Neural crest cell (in vitro differentiated cells): ENCODE measurements at regions not wholly inside any gene's neighbourhood (a gene's known extent, or its start where the extent isn't known, plus 50 kb on each side); places are given as distances from the start of the nearest gene placed in this dataset.

Experiments used
- DNase-seq: peaks from one replicate; pipeline ENCODE4 v3.0.0; 2021; ENCODE audit warnings: low read depth, mixed read lengths, low spot score
- H3K27ac Mint-ChIP-seq: one replicate; pipeline ENCODE4 v1.8.0; 2021; ENCODE audit warnings: mild to moderate bottlenecking, mixed read lengths; ENCODE audit not compliant: unreplicated experiment
- H3K27me3 Mint-ChIP-seq: 2 replicates; pipeline ENCODE4 v1.8.0; 2021; ENCODE audit warnings: low read depth, mild to moderate bottlenecking, mixed read lengths
- H3K36me3 Mint-ChIP-seq: 2 replicates; pipeline ENCODE4 v1.8.0; 2021; ENCODE audit warnings: low read depth, mild to moderate bottlenecking, mixed read lengths
- H3K4me1 Mint-ChIP-seq: 2 replicates; pipeline ENCODE4 v1.8.0; 2021; ENCODE audit warnings: mixed read lengths
- H3K4me3 Mint-ChIP-seq: one replicate; pipeline ENCODE4 v1.8.0; 2021; ENCODE audit warnings: mild to moderate bottlenecking, mixed read lengths
- H3K9me3 Mint-ChIP-seq: 2 replicates; pipeline ENCODE4 v1.8.0; 2021; ENCODE audit warnings: mixed read lengths
- TF ChIP-seq, protein P1 (sequence below): fragments of 200-600 bp; sonication (generic); conservative IDR thresholded peaks from 2 replicates; pipeline ENCODE4 v1.5.0; 2021; ENCODE audit warnings: antibody characterized with exemption, mild to moderate bottlenecking

DNA sequence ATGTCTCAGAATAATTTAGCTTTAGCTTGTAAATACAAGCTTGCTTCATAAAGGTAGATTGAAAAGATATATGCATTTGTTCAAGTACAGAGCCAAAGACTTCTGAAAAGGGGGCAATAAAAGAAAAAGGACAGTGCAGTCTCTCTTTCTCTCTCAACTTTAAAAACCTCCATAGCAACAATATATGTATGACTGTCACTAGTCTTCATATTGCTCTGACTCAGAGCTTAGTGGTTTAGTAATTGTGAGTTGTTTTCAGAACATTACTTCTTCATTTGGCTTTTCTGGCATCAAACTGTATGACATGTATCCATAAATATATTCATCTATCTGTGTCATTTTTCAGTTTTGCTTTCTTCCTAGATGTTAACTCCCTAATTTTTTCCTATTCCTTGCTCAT lies 194.6 kb upstream of the KIF2A start:
- Mint-ChIP-seq H3K4me1 (no peaks in the 10 kb centered on the region), H3K4me3 (no peak overlapping the region), H3K36me3 (no peaks in the 10 kb centered on the region), H3K27me3 (no peaks in the 10 kb centered on the region), H3K9me3 (no peaks in the 10 kb centered on the region), H3K27ac (no peak overlapping the region)
- no peak for DNase-seq
- TF ChIP-seq, protein P1, sequence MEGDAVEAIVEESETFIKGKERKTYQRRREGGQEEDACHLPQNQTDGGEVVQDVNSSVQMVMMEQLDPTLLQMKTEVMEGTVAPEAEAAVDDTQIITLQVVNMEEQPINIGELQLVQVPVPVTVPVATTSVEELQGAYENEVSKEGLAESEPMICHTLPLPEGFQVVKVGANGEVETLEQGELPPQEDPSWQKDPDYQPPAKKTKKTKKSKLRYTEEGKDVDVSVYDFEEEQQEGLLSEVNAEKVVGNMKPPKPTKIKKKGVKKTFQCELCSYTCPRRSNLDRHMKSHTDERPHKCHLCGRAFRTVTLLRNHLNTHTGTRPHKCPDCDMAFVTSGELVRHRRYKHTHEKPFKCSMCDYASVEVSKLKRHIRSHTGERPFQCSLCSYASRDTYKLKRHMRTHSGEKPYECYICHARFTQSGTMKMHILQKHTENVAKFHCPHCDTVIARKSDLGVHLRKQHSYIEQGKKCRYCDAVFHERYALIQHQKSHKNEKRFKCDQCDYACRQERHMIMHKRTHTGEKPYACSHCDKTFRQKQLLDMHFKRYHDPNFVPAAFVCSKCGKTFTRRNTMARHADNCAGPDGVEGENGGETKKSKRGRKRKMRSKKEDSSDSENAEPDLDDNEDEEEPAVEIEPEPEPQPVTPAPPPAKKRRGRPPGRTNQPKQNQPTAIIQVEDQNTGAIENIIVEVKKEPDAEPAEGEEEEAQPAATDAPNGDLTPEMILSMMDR = no peak

GRCh38 chr5:62112689-62113228 lies 193.2 kb upstream of the KIF2A start:
- H3K4me1 Mint-ChIP-seq = no peaks in the 10 kb centered on the region
- H3K27me3 Mint-ChIP-seq = no peaks in the 10 kb centered on the region
- H3K9me3 Mint-ChIP-seq = no peaks in the 10 kb centered on the region
- H3K4me3 Mint-ChIP-seq = no peak overlapping the region
- no peaks in the 10 kb centered on the region for H3K36me3 Mint-ChIP-seq
- DNase-seq = no peak
- H3K27ac Mint-ChIP-seq = no peak overlapping the region
- TF ChIP-seq, protein P1 = no peak

- no peaks in the 10 kb centered on the region for H3K4me1 Mint-ChIP-seq
Measured at GRCh38 chr5:62115014-62115413, 191.0 kb upstream of the KIF2A start.

DNA sequence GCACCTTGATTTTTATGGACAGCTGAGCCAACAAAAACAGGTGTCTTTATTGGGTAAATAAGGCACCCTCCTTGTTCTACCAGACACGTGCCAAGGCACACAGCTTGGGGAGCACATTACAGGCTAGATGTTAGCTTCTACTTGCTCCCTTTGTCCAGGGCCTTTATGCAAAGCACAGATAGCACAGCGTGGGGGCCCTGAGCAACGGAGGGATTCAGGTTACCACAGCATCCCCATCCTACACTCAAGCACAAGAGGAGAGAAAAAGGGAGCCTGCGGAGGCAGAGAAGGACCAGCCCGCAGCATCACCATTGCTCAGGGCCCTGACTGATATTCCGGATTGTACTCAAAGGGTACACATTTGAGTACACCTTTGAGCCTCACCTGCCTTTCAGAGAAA lies 181.7 kb upstream of the KIF2A start:
- Mint-ChIP-seq H3K4me1 (peaks cover 4% of the 10 kb centered on the region), H3K27ac (no peak overlapping the region), H3K36me3 (no peaks in the 10 kb centered on the region), H3K4me3 (no peak overlapping the region), H3K27me3 (no peaks in the 10 kb centered on the region), H3K9me3 (peaks cover 3% of the 10 kb centered on the region)
- no peak for DNase-seq
- TF ChIP-seq, protein P1 = no peak

More at GRCh38 chr5:62115014-62115413, 191.0 kb upstream of the KIF2A start:
- H3K27ac Mint-ChIP-seq = no peak overlapping the region
- no peaks in the 10 kb centered on the region for H3K36me3 Mint-ChIP-seq
- H3K9me3 Mint-ChIP-seq = peaks cover 3% of the 10 kb centered on the region
- no peak overlapping the region for H3K4me3 Mint-ChIP-seq
- H3K27me3 Mint-ChIP-seq = no peaks in the 10 kb centered on the region
- TF ChIP-seq, protein P1 = no peak
- no peak for DNase-seq

GRCh38 chr5:62126090-62126489 lies 179.9 kb upstream of the KIF2A start:
- Mint-ChIP-seq H3K27ac (no peak overlapping the region), H3K36me3 (no peaks in the 10 kb centered on the region), H3K9me3 (no peaks in the 10 kb centered on the region), H3K4me1 (peaks cover 4% of the 10 kb centered on the region), H3K4me3 (no peak overlapping the region), H3K27me3 (no peaks in the 10 kb centered on the region)
- TF ChIP-seq, protein P1 = no peak
- DNase-seq = no peak
